GM12891 (cell line): ENCODE measurements at regions not wholly inside any gene's neighbourhood (a gene's known extent, or its start where the extent isn't known, plus 50 kb on each side); places are given as distances from the start of the nearest gene placed in this dataset.

Experiments used
- POLR2A ChIP-seq: IDR thresholded peaks from 2 replicates; pipeline ENCODE4 v1.6.1; 2011; ENCODE audit warnings: low read depth, low read length, control low read depth
- POLR2AphosphoS5 ChIP-seq: IDR thresholded peaks from 2 replicates; pipeline ENCODE4 v1.6.1; 2011; ENCODE audit warnings: low read depth, low read length, control low read depth
- TAF1 ChIP-seq: IDR thresholded peaks from 2 replicates; pipeline ENCODE4 v1.6.1; 2011; ENCODE audit warnings: low read depth, low read length, control low read depth

GRCh38 chr2:238741277-238741676 is 106.6 kb upstream of the TWIST2 start:
- TF ChIP-seq POLR2AphosphoS5 (no peak), POLR2A (no peak), TAF1 (no peak)
